Glomerular visceral epithelial cell (primary cell): ENCODE measurements at regions not wholly inside any gene's neighbourhood (a gene's known extent, or its start where the extent isn't known, plus 50 kb on each side); places are given as distances from the start of the nearest gene placed in this dataset.
"Not testable (repeated sequence)": the region's sequence is repeated elsewhere in the genome, so short reads cannot be mapped to it uniquely, and the experiment has no call there.

Experiments used
- DNase-seq: peaks from one replicate; pipeline ENCODE4 v3.0.0-alpha.2; 2016; ENCODE audit errors: extremely low spot score

DNA sequence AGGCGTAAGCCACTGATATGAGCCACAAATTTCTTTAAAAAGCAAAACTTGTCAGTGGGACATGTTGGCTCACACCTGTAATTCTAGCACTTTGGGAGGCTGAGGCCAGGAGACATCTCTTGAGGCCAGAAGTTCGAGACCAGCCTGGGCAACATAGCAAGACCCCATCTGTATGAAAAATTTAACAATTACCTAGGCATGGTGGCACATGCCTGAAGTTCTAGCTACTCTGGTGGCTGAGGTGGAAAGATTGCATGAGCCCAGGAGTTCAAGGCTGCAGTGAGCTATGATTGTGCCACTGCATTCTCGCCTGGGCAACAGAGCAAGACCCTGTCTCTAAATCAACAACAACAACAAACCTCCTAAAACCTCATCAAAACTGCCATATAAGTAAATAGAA, 147.6 kb upstream of the BARHL2 start:
- DNase-seq = no peak

DNA sequence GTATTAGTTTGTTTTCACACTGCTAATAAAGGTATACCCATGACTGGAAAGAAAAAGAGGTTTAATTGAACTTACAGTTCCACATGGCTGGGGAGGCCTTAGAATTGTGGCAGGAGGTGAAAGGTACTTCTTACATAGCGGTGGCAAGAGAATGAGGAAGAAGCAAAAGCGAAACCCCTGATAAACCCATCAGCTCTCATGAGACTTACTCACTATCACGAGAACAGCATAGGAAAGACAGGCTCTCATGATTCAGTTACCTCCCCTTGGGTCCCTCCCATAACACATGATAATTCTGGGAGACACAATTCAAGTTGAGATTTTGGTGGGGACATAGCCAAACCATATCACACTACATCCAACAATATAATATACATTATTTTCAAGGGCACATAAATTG, 145.7 kb upstream of the BARHL2 start:
- no peak for DNase-seq

DNA sequence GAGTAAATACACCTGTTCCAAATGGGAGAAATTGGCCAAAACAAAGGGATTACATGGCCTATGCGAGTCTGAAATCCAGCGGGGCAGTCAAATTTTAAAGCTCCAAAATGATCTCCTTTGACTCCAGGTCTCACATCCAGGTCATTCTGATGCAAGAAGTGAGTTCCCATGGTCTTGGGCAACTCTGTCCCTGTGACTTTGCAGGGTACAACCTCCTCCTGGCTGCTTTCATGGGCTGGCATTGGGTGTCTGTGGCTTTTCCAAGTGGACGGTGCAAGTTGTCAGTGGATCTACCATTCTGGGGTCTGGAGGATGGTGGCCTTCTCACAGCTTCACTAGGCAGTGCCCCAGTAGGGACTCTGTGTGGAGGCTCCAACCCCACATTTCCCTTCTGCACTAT, 144.3 kb upstream of the BARHL2 start:
- not testable (repeated sequence) for DNase-seq

DNA sequence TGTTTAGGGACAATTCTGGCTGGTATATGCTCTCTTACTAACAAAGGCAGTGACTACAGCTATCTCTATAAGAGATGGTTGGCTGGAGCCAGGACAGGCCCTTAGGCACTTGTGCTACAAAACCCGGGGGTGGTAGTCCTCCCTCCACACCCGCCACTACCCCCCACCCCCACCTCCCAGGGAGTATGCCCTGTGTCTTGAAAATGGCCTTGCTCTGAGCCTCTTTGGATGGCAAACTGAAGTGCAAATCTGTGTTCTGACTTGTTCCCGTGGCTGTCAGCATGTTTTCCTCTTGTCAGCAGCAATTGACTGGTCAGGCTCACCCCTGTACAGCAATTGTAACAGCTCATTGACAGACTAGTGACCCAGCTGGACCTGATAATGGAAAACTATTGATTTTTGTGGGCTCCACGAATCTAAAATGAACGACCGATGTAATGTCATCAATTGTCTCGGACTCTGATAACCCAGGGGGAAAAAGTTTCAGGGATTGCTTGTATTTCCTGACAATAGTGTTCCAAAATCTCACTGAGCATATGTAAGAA, 139.4 kb upstream of the BARHL2 start:
- DNase-seq = no peak

DNA sequence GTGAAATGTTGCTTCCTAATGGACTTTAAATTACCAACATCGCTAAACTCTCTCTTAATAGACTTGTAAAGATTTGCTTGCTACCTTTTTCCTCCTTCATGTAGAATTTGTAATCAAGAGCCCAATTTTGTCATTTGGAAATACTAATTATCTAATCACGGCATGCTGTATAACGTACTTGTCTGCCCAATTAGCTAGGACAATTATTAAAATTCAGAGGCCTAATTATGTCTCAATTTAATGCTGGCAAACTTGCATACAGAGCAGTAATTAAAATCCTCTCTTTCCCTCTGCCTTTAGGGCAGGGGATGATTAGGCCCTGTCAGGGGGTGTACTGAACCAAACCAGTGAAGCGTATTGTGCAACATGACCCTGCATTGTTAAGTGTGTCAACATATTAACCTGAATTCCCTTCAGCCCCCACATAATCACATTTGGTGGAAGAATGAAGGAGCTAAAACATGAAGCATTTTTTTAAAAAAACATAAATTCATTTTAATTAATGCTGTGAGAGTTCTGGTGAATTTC, 137.4 kb upstream of the BARHL2 start:
- no peak for DNase-seq

DNA sequence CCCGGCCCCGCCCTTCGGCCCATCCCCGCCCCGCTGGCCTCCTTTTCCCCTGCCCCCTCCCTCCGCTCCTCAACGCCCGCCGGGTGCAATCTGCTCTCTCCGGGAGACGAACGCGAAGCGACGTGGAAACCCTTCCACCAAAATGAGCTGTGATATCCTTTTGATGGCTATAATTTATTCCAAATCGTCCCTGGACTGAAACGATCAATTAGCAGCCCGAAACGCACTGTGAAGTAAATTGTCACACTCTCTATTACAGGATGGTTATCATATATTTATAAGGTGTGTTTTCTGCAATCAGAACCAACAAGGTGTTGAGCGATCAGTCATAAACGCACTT, 134.6 kb upstream of the BARHL2 start:
- DNase-seq = no peak

DNA sequence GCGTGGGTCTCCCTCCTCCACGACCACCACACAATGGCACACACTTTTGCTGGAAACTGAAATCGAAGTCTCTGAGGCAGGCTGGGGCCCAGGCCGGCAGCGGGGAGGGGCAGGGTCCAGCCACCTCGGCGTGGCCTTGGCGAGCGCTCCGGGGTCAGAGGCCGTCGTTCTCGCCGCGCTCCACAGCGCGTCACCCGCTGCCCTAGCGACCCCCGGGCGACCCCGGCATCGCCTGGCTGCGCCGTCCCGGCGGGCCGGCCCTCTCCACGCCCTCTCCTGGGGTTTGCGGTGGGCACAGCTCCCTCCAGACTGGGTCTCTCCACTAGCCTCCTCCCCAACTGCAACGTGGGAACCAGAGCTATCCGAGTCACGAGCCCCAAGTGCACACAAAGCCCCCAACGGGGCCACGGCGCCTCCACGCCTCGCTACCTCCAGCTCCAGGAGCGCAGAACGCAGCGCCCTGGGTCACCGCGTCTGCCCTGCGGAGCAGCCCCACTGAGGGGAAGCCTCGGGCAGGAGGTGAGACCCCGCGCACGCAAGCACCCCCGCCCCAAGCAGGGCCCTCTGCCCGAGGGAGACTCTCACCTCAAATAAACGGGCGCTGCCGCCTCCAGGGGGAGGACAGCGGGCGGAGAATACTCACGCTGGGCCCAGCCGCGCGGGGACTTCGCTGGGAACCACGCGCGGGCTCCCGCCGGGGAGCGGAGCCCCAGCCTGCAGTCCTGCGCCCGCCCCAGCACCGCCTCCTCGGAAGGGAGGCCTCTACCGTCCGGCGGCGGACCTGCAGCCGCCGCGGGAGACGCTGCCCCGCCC, 134.0 kb upstream of the BARHL2 start:
- DNase-seq = peak; percentile 83

DNA sequence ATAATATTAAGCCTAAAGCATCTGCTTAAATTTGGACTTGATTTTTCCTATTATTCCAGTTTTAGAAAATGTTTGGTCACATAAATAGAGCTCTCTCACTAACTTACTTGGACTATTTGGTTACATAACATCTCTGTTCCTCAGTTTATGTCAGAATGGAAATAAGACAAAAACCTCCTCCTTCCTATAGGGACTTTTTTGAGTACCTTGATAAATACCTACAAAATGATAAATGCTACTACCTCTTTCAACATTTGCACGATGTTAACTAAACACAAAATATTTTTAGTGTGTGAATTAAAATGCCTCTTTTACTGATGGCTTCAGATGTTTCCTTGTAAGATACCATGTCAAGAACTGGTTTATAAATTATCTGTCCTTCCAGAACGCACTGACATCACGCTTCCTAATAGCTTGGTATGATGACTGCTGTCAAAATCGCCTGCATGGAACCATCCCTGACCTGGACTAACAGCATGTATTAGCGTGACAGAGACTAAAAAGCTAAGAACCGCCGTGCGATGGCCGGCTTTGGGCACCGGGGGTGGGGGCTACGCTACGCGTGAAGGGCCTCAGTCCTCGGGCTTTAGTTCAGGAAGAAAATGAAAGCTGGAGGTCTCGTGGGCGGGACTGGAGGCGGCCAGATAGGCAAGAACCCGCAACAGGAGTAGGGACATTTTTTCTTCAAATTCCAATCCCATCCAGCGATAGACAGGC, 133.2 kb upstream of the BARHL2 start:
- peak; percentile 6 for DNase-seq

DNA sequence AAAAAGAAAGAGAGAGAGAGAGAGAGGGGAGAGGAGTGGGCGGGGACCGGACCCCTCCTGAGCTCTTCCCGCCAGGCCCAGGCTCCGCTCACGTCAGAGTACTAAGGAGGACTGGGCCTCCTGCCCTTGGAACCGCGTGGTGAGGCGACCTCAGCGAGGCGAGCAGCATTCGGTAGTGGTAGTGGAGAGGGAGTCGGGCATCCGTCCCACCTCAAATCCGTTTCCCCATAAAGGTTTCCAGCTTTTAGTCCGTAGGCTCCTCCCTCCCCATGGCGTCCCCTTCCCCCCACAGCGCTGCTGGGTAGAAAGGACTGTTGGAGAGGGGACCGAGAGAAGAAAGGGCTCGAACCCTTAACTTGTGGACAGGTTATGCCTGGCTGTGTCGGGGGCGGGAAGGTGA, 124.4 kb upstream of the BARHL2 start:
- no peak for DNase-seq

DNA sequence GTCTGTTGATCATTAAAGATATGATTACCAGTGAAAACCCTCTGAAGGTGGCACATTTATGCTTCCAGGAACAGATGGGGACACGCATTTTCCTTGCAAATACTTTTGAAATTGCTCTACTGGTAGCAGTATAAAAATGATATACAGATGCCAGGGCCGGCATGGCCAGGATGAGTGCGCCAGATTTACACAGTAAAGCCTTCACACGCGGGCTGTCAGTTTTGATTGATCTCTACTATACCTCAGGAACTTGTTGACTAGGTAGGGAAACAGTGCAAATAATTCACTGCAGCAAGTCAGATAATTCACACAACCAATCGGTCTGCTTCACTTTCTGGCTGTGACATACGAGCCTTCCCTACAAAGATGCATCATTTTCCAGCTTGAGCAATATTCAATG, 123.2 kb upstream of the BARHL2 start:
- no peak for DNase-seq

DNA sequence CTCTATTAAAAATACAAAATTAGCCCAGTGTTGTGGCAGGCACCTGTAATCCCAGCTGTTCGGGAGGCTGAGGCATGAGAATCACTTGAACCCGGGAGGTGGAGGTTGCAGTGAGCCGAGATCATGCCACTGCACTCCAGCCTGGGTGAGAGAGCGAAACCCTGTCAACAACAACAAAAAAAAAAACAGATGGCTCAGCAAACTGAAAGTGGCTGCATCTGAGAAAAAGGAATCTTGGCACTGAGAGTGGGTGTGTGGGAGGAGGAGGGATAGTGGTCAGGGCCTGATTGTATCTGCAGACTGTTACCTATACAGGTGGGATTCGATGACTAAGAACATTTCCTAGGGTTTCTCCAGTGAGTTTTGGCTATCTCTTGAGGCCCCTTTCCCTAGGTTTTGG, 122.2 kb upstream of the BARHL2 start:
- no peak for DNase-seq

DNA sequence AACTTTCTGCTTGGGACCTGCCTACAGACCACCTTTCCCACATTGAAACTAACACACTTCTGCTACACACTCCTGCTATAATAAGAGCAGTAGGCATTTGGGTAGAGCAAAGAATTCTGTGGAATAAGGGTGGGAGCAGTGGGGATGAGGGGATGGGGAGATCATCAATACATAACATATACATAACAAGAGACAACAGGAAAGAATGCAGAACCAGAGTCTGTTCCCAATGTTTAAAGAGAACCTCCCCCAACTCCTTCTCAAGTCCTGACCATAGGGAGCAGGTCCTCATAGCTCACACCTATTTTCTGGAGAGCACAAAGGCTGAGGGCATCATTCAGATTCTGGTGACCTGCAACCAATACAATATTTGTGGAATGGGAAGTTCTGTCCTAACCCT, 121.6 kb upstream of the BARHL2 start:
- no peak for DNase-seq

DNA sequence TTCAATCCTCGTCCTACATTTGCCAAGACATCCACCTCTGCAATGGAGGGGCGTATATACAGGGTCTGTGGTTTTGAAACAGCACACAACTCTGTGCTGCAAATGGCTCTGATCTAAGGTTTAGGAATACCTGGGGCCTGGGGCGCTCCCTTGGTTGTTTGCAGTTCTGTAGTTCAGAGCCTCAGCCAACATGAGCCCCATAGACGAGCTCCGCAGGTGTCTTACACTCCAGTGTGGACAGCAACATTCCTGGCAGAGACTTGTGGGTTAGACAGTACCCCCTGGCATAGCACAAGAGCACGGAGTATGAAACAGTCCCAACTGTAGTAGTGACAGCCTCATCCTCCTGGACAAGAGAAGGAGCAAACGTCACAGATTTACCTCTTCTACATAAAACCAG, 120.3 kb upstream of the BARHL2 start:
- DNase-seq = no peak

DNA sequence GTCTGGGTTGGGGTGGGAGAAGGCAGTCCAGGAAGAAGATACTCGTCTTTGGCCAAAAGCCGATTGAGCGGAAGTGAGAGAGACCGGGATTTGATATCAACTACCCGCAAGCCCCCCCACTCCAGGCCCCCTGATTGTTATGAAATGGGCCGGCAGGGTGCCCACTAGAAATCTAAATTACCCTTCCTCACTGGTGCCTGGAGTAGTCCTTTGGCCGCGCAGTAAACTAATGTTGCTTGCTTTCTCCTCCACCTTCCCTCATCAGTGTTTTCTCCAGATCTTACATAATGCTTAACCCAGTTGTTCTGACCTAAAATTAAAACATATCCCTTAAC, 119.2 kb upstream of the BARHL2 start:
- no peak for DNase-seq

DNA sequence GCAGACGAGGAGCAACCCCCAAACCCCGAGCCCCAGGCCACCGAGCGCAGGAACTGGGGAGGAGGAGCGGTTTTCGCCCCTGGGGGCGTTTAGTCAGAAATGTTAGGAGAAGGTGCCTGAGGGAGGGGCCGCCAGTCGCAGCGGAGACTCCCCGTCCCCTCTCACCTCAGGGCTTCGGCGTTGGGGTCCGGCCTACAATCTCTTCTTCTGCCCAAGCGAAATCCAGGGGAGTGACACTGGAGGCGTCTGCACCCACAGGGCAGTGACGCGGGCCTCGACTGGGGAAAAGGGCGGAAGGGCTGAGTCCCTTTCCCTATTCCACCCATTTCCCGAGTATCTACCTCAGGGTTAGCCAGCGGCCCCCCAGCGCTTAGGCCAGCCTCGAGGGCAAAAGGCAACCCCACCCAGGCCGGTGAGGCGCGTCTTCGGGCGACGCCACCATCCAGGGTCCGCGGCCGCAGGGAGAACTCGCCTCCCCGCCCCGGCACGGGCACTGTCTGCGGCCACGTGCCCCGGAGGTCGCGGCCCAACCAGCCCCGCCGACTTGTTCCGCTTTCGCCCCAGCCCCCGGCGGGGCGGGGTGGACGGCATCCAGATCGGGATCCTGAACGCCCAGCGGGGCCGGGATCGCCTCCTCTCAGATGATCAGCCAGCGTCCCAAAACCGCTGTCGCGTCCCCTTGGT, 118.7 kb upstream of the BARHL2 start:
- DNase-seq = no peak

DNA sequence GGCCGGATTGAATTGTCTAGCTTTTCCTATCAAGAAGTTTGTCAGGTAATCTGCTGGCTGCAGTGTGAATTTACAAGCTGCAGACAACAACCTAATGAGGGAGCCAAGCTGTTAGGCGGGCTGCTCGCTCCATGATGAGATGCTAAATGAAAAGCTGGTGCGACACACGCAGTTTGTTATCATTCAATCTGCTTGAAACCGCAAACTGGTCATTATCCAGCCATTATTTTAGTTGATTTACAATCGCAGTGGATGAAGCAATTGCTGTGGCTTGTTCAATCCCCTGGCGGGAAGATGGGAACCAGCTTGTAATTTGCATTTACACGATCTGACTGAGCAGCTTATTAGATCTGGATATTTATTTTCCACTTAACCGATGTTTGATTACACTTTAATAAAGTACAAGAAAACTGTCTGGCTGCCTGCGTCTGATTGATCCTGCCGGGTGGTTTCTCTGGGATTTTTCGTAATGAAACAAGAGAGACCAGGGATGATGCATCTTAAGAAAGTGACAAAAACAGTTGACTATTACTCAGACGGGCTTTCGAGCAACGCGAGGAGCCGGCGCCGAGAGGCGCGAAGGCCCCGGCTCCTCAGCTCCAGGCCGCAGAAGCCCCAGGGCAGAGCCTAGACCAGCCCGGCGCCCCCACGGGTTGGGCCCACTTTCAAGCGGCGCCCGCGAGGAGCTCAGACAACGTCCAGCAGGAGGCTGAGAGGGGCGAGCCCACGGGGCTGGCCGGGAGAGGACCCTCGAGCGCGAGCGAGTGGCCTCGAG, 118.0 kb upstream of the BARHL2 start:
- DNase-seq = no peak

DNA sequence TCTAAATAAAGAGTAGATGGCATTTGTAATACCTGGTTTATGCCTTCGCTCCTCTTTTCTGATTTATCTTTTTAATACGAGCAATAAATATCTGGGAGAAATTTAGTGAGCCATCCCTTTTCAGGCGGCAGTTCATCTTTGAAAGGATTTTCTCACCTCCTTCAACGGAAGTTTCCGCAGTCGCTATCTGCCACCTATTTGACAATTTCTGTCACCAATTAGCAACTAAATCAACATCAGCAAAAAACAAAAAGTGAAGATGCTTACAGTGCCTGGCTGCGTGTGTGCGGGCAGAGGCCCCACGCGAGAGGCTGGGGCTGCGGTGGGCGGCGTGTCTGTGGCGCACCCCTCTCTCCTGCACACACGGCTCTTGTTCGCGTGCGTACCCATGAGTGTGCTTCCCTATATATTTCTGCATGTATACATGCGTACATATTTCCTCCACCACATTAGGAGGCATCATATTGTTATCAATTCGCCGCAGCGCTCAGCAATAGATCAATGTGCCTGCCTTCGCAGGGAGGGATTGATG, 117.3 kb upstream of the BARHL2 start:
- no peak for DNase-seq

DNA sequence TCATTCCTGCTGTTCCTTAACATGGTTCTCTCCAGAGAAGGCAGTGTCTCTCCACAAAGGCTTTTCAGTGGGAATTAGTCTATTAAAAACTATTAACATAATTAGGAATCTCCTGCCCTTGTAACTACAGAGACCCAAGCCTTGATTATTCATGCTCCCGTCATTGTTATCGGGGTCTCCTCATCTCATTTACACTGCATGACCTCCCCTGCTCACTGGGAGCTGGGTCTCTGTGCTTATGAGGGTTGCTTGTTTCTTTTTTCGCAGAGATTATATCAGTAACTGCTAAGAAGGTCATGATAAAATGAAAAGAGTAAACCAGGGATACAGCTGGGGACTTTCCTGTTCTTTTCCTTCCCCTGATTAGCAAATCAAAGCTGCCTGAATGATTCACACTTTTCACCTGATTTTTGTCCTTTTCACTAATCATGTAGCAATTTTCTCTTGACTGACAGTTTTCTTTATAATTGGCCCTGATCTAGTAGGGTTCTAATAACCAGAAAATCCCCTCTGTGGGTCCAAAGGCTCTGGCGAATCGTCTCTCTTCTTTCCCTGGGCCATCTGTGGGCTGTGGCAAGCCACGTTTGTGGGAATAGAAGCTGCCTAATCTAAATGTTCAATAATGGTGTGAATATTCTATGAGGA, 116.5 kb upstream of the BARHL2 start:
- no peak for DNase-seq

DNA sequence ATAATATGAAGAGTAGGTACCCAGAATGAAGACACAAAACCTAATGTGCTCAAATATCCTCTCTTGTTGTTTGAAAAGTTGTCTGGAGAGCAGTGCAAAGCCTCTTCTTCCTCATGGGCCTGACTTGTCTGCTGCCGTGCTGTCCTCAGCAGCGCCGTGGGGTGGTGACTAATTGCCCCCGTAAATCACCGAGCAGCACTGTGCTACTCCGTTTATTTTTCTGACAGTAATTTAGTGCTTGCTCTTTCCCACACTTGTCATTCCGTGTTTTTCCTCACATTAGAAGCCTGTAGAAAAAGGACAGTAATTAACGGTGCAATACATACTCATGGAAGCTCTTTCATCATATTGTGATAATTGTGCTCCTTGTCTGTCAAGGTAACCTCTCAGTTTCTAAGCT, 114.8 kb upstream of the BARHL2 start:
- peak; percentile 13 for DNase-seq

DNA sequence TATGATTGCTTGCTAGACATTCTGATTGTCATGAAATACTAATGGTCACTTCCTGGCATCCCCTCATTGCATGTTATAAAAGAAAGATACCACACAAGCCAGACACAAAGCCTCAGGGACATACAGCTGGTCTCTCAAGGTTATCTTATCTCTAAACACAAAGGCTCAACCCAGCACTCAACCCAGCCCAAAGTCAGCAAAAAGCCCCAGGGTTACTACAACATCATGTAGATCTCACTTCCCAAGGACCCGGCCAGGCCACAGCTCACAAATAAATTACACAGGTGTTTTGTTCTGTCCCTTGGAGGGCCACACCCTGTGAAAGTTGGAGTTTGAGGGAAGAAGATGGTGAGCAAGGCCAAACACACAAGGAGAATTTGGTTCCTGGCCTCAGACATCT, 109.7 kb upstream of the BARHL2 start:
- DNase-seq = no peak

DNA sequence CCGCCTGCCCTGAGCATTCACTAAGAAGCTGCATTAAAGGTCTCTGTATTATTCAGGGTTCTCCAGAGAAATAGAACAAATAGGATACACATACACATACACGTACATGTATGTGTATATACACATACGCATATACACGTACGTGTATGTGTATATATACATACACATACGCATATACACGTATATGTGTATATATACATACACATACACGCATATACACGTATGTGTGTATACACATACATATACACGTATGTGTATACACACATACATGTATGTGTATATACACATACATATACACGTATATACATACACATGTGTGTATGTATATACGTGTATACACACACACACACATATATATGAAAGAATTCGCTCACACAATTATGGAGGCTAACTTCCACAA, 108.9 kb upstream of the BARHL2 start:
- DNase-seq = no peak
